ENCODE measurements at regions not wholly inside any gene's neighbourhood (a gene's known extent, or its start where the extent isn't known, plus 50 kb on each side); places are given as distances from the start of the nearest gene placed in this dataset.

GRCh38 chr1:57683037-57683942 lies 259.4 kb upstream of the DAB1 start:
- peaks cover 0 to 7% (median 0%) of the 10 kb centered on the region in 3 donors for H3K9me3 ChIP-seq
- H3K27ac ChIP-seq = peak overlapping the region in 2 of 4 donors; percentile 37 to 56
- H3K36me3 ChIP-seq = no peaks in the 10 kb centered on the region
- DNase-seq (peak; percentile 17 to 48), ATAC-seq (peak; percentile 98 to 99)
- H3K27me3 ChIP-seq = no peaks in the 10 kb centered on the region
- in situ Hi-C loops (cut with MboI; ENCODE audit: low sequenced_read_pairs in 4 of 4) (no loop called here), intact Hi-C loops (cut with DNase I; ENCODE audit: low total_unique reads) (no loop called here)
- H3K4me1 ChIP-seq = peaks cover 19 to 20% of the 10 kb centered on the region in 2 donors
- no peak overlapping the region for H3K4me3 ChIP-seq
- TF ChIP-seq, protein P1, sequence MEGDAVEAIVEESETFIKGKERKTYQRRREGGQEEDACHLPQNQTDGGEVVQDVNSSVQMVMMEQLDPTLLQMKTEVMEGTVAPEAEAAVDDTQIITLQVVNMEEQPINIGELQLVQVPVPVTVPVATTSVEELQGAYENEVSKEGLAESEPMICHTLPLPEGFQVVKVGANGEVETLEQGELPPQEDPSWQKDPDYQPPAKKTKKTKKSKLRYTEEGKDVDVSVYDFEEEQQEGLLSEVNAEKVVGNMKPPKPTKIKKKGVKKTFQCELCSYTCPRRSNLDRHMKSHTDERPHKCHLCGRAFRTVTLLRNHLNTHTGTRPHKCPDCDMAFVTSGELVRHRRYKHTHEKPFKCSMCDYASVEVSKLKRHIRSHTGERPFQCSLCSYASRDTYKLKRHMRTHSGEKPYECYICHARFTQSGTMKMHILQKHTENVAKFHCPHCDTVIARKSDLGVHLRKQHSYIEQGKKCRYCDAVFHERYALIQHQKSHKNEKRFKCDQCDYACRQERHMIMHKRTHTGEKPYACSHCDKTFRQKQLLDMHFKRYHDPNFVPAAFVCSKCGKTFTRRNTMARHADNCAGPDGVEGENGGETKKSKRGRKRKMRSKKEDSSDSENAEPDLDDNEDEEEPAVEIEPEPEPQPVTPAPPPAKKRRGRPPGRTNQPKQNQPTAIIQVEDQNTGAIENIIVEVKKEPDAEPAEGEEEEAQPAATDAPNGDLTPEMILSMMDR (IDR thresholded peaks at IDR 0.05 in 4 of 5, conservative IDR thresholded peaks at IDR 0.05 in 1 of 5) = no peak
- no peak for TF ChIP-seq POLR2A (IDR thresholded peaks at IDR 0.05)

GRCh38 chr1:57678138-57678537 lies 254.3 kb upstream of the DAB1 start:
- Histone ChIP-seq H3K27me3 (no peaks in the 10 kb centered on the region), H3K4me3 (no peak overlapping the region), H3K36me3 (no peaks in the 10 kb centered on the region), H3K4me1 (peaks cover 11 to 16% of the 10 kb centered on the region in 2 donors), H3K27ac (no peak overlapping the region), H3K9me3 (no peaks in the 10 kb centered on the region)
- intact Hi-C loops (cut with DNase I; ENCODE audit: low total_unique reads) = no loop called here
- DNase-seq (no peak), ATAC-seq (no peak)
- TF ChIP-seq, protein P1 (IDR thresholded peaks at IDR 0.05 in 4 of 5, conservative IDR thresholded peaks at IDR 0.05 in 1 of 5) = no peak
- no peak for TF ChIP-seq POLR2A (IDR thresholded peaks at IDR 0.05)
- in situ Hi-C loops (cut with MboI; ENCODE audit: low sequenced_read_pairs in 4 of 4) = no loop called here

GRCh38 chr1:57675776-57676175 lies 251.9 kb upstream of the DAB1 start:
- in situ Hi-C loops (cut with MboI; ENCODE audit: low sequenced_read_pairs in 4 of 4) = no loop called here
- Histone ChIP-seq H3K4me1 (no peaks in the 10 kb centered on the region), H3K27ac (no peak overlapping the region), H3K27me3 (no peaks in the 10 kb centered on the region), H3K4me3 (no peak overlapping the region), H3K9me3 (no peaks in the 10 kb centered on the region), H3K36me3 (no peaks in the 10 kb centered on the region)
- no peak for ATAC-seq
- no peak for DNase-seq
- TF ChIP-seq, protein P1 (IDR thresholded peaks at IDR 0.05 in 4 of 5, conservative IDR thresholded peaks at IDR 0.05 in 1 of 5) = no peak
- no peak for TF ChIP-seq POLR2A (IDR thresholded peaks at IDR 0.05)
- intact Hi-C loops (cut with DNase I; ENCODE audit: low total_unique reads) = no loop called here

GRCh38 chr1:57674801-57675200 lies 250.9 kb upstream of the DAB1 start:
- no peak for ATAC-seq
- Histone ChIP-seq H3K4me1 (no peaks in the 10 kb centered on the region), H3K4me3 (no peak overlapping the region), H3K9me3 (no peaks in the 10 kb centered on the region), H3K36me3 (no peaks in the 10 kb centered on the region), H3K27me3 (no peaks in the 10 kb centered on the region), H3K27ac (no peak overlapping the region)
- in situ Hi-C loops (cut with MboI; ENCODE audit: low sequenced_read_pairs in 4 of 4) (no loop called here), intact Hi-C loops (cut with DNase I; ENCODE audit: low total_unique reads) (no loop called here)
- TF ChIP-seq POLR2A (IDR thresholded peaks at IDR 0.05) = no peak
- TF ChIP-seq, protein P1 (IDR thresholded peaks at IDR 0.05 in 4 of 5, conservative IDR thresholded peaks at IDR 0.05 in 1 of 5) = no peak
- no peak for DNase-seq
